SK-N-SH treated with all-trans-retinoic acid at 6 μM for 48 hours (cell line): ENCODE measurements at regions not wholly inside any gene's neighbourhood (a gene's known extent, or its start where the extent isn't known, plus 50 kb on each side); places are given as distances from the start of the nearest gene placed in this dataset.

Experiments used
- BACH2 ChIP-seq: fragments of 250-450 bp; sonication (Bioruptor Pico); IDR thresholded peaks from 2 replicates; pipeline ENCODE4 v1.9.0; 2021; ENCODE audit warnings: mild to moderate bottlenecking, borderline replicate concordance
- CSDC2 ChIP-seq: fragments of 250-450 bp; sonication (Bioruptor Pico); IDR thresholded peaks from 2 replicates; pipeline ENCODE4 v1.5.0; 2020; ENCODE audit warnings: mild to moderate bottlenecking, moderate library complexity
- GLIS3 ChIP-seq: fragments of 250-450 bp; sonication (Bioruptor Pico); IDR thresholded peaks from 2 replicates; pipeline ENCODE4 v1.5.0; 2020; ENCODE audit warnings: mild to moderate bottlenecking, moderate library complexity
- OSR1 ChIP-seq: fragments of 250-450 bp; sonication (Bioruptor Pico); IDR thresholded peaks from 2 replicates; pipeline ENCODE4 v1.8.0; 2022; ENCODE audit warnings: moderate library complexity, mild to moderate bottlenecking, inconsistent platforms
- SNAI2 ChIP-seq: fragments of 250-450 bp; sonication (Bioruptor Pico); IDR thresholded peaks from 2 replicates; pipeline ENCODE4 v1.5.0; 2020; ENCODE audit warnings: mild to moderate bottlenecking, moderate library complexity
- TCF4 ChIP-seq: fragments of 250-450 bp; sonication (Bioruptor Pico); IDR thresholded peaks from 2 replicates; pipeline ENCODE4 v1.8.0; 2021; ENCODE audit warnings: mild to moderate bottlenecking, moderate library complexity, borderline replicate concordance
- ZC3H10 ChIP-seq: fragments of 250-450 bp; sonication (Bioruptor Pico); IDR thresholded peaks from 2 replicates; pipeline ENCODE4 v1.5.1; 2021; ENCODE audit warnings: mild to moderate bottlenecking, moderate library complexity
- ZFP30 ChIP-seq: fragments of 450-650 bp; formaldehyde crosslinking; IDR thresholded peaks from 2 replicates; pipeline ENCODE4 v1.5.0; 2022; ENCODE audit warnings: mild to moderate bottlenecking, moderate library complexity
- TF ChIP-seq, protein P1 (sequence below): fragments of 250-450 bp; sonication (Bioruptor Pico); IDR thresholded peaks from 2 replicates; pipeline ENCODE4 v1.8.0; 2020; ENCODE audit warnings: mild to moderate bottlenecking, moderate library complexity, borderline replicate concordance
- TF ChIP-seq, protein P2 (sequence below): fragments of 250-450 bp; sonication (Bioruptor Pico); IDR thresholded peaks from 2 replicates; pipeline ENCODE4 v1.8.0; 2021; ENCODE audit warnings: low read depth, mild to moderate bottlenecking, moderate library complexity, borderline replicate concordance
- TF ChIP-seq, protein P3 (sequence below): fragments of 250-450 bp; sonication (Bioruptor Pico); IDR thresholded peaks from 2 replicates; pipeline ENCODE4 v1.5.1; 2021; ENCODE audit warnings: mild to moderate bottlenecking, moderate library complexity
- TF ChIP-seq, protein P4 (sequence below): fragments of 250-450 bp; sonication (Bioruptor Pico); IDR thresholded peaks from 2 replicates; pipeline ENCODE4 v1.5.1; 2020; ENCODE audit warnings: low read depth, mild to moderate bottlenecking, moderate library complexity

DNA sequence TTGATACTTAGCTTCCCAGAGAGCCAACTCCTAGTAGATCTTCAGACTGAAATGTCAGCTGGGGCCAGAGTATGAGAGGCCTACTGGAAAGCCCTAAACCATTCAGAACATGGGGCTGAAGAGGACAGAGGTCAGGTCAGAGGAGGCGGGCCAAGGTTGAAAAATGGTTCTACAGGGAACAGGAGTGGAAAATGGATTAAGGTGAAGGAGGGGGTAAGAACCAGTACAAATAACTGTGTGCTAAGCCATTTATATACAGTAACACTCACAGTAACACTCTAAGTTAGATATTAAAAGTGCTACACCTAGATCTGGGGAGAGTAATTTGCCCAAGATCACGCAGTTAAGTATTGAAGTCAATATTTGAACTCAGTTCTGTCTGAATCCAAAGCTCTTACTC is 313.2 kb upstream of the MAP3K7 start:
- TF ChIP-seq, protein P1, sequence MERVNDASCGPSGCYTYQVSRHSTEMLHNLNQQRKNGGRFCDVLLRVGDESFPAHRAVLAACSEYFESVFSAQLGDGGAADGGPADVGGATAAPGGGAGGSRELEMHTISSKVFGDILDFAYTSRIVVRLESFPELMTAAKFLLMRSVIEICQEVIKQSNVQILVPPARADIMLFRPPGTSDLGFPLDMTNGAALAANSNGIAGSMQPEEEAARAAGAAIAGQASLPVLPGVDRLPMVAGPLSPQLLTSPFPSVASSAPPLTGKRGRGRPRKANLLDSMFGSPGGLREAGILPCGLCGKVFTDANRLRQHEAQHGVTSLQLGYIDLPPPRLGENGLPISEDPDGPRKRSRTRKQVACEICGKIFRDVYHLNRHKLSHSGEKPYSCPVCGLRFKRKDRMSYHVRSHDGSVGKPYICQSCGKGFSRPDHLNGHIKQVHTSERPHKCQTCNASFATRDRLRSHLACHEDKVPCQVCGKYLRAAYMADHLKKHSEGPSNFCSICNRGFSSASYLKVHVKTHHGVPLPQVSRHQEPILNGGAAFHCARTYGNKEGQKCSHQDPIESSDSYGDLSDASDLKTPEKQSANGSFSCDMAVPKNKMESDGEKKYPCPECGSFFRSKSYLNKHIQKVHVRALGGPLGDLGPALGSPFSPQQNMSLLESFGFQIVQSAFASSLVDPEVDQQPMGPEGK (CRISPR knock-in tag): no peak
- no peak for TF ChIP-seq CSDC2 (CRISPR knock-in tag)
- no peak for TF ChIP-seq ZFP30
- TF ChIP-seq GLIS3: no peak
- TF ChIP-seq, protein P2, sequence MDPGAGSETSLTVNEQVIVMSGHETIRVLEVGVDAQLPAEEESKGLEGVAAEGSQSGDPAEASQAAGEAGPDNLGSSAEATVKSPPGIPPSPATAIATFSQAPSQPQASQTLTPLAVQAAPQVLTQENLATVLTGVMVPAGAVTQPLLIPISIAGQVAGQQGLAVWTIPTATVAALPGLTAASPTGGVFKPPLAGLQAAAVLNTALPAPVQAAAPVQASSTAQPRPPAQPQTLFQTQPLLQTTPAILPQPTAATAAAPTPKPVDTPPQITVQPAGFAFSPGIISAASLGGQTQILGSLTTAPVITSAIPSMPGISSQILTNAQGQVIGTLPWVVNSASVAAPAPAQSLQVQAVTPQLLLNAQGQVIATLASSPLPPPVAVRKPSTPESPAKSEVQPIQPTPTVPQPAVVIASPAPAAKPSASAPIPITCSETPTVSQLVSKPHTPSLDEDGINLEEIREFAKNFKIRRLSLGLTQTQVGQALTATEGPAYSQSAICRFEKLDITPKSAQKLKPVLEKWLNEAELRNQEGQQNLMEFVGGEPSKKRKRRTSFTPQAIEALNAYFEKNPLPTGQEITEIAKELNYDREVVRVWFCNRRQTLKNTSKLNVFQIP (CRISPR knock-in tag): no peak
- TF ChIP-seq SNAI2 (CRISPR knock-in tag): no peak
- TF ChIP-seq TCF4 (CRISPR knock-in tag): no peak
- TF ChIP-seq OSR1 (CRISPR knock-in tag): no peak
- TF ChIP-seq, protein P3, sequence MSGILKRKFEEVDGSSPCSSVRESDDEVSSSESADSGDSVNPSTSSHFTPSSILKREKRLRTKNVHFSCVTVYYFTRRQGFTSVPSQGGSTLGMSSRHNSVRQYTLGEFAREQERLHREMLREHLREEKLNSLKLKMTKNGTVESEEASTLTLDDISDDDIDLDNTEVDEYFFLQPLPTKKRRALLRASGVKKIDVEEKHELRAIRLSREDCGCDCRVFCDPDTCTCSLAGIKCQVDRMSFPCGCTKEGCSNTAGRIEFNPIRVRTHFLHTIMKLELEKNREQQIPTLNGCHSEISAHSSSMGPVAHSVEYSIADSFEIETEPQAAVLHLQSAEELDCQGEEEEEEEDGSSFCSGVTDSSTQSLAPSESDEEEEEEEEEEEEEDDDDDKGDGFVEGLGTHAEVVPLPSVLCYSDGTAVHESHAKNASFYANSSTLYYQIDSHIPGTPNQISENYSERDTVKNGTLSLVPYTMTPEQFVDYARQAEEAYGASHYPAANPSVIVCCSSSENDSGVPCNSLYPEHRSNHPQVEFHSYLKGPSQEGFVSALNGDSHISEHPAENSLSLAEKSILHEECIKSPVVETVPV (CRISPR knock-in tag): no peak
- TF ChIP-seq, protein P4, sequence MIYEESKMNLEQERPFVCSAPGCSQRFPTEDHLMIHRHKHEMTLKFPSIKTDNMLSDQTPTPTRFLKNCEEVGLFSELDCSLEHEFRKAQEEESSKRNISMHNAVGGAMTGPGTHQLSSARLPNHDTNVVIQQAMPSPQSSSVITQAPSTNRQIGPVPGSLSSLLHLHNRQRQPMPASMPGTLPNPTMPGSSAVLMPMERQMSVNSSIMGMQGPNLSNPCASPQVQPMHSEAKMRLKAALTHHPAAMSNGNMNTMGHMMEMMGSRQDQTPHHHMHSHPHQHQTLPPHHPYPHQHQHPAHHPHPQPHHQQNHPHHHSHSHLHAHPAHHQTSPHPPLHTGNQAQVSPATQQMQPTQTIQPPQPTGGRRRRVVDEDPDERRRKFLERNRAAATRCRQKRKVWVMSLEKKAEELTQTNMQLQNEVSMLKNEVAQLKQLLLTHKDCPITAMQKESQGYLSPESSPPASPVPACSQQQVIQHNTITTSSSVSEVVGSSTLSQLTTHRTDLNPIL (CRISPR knock-in tag): no peak
- no peak for TF ChIP-seq ZC3H10 (CRISPR knock-in tag)
- no peak for TF ChIP-seq BACH2
